HepG2 (cell line): ENCODE measurements at regions not wholly inside any gene's neighbourhood (a gene's known extent, or its start where the extent isn't known, plus 50 kb on each side); places are given as distances from the start of the nearest gene placed in this dataset.

Experiments used
- JUND ChIP-seq: sonication (generic); formaldehyde crosslinking; IDR thresholded peaks from 2 replicates; pipeline ENCODE4 v1.8.0; 2022; ENCODE audit warnings: mild to moderate bottlenecking, missing genetic modification reagents
- KLF6 ChIP-seq: IDR thresholded peaks from 2 replicates; pipeline ENCODE4 v1.8.0; 2016; ENCODE audit warnings: missing biosample characterization, missing genetic modification reagents
- MAZ ChIP-seq, 2 experiments: sonication (generic) in 1 of 2; formaldehyde crosslinking in 1 of 2; IDR thresholded peaks; 2 replicates each; pipeline versions ENCODE4 v1.5.0 to v1.6.1; 2012 to 2020; ENCODE audit warnings: low read depth in 2 of 2, mild to moderate bottlenecking in 2 of 2, borderline replicate concordance in 1 of 2, improper control_type of control experiment in 1 of 2, low read length in 1 of 2, missing genetic modification reagents in 1 of 2, moderate library complexity in 1 of 2
- SMARCC2 ChIP-seq: fragments of 450-650 bp; IDR thresholded peaks from 2 replicates; pipeline ENCODE4 v1.6.1; 2017; ENCODE audit warnings: antibody characterized with exemption, mild to moderate bottlenecking
- ZNF670 ChIP-seq: sonication (generic); formaldehyde crosslinking; IDR thresholded peaks from 2 replicates; pipeline ENCODE4 v1.8.0; 2022; ENCODE audit warnings: mild to moderate bottlenecking, missing genetic modification reagents, borderline replicate concordance
- TF ChIP-seq, protein P1 (sequence below): IDR thresholded peaks from 2 replicates; pipeline ENCODE4 v1.6.1; 2016; ENCODE audit warnings: low read depth, control low read depth
- TF ChIP-seq, protein P2 (sequence below): sonication (generic); formaldehyde crosslinking; IDR thresholded peaks from 2 replicates; pipeline ENCODE4 v1.5.0; 2020; ENCODE audit warnings: mild to moderate bottlenecking, missing genetic modification reagents, moderate library complexity
- TF ChIP-seq, protein P3 (sequence below): sonication (generic); formaldehyde crosslinking; IDR thresholded peaks from 2 replicates; pipeline ENCODE4 v1.4.0; 2020; ENCODE audit warnings: missing genetic modification reagents
- TF ChIP-seq, protein P4 (sequence below): sonication (generic); formaldehyde crosslinking; IDR thresholded peaks from 2 replicates; pipeline ENCODE4 v1.4.0; 2020; ENCODE audit warnings: missing genetic modification reagents

DNA sequence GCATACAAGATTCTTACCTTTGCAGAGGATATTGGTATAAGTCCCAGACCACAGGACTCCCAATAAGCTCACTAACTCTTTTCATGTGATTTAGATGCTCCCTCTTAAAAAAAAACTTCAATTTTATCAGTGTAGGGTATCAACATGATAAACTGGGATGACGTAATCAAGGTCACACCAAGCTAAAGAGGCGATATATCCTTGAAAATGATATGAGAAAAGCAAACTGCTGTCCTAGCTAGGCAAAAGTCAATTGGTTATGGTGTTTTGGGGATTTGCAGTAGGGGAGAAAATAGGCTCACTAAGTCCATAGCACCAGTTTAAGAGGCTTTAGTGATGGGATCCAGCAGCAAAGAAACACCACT is 354.4 kb downstream of the DIRAS2 start:
- no peak for TF ChIP-seq KLF6 (CRISPR knock-in tag)
- TF ChIP-seq, protein P1, sequence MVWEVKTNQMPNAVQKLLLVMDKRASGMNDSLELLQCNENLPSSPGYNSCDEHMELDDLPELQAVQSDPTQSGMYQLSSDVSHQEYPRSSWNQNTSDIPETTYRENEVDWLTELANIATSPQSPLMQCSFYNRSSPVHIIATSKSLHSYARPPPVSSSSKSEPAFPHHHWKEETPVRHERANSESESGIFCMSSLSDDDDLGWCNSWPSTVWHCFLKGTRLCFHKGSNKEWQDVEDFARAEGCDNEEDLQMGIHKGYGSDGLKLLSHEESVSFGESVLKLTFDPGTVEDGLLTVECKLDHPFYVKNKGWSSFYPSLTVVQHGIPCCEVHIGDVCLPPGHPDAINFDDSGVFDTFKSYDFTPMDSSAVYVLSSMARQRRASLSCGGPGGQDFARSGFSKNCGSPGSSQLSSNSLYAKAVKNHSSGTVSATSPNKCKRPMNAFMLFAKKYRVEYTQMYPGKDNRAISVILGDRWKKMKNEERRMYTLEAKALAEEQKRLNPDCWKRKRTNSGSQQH (CRISPR knock-in tag): no peak
- TF ChIP-seq, protein P2, sequence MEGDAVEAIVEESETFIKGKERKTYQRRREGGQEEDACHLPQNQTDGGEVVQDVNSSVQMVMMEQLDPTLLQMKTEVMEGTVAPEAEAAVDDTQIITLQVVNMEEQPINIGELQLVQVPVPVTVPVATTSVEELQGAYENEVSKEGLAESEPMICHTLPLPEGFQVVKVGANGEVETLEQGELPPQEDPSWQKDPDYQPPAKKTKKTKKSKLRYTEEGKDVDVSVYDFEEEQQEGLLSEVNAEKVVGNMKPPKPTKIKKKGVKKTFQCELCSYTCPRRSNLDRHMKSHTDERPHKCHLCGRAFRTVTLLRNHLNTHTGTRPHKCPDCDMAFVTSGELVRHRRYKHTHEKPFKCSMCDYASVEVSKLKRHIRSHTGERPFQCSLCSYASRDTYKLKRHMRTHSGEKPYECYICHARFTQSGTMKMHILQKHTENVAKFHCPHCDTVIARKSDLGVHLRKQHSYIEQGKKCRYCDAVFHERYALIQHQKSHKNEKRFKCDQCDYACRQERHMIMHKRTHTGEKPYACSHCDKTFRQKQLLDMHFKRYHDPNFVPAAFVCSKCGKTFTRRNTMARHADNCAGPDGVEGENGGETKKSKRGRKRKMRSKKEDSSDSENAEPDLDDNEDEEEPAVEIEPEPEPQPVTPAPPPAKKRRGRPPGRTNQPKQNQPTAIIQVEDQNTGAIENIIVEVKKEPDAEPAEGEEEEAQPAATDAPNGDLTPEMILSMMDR (CRISPR knock-in tag): no peak
- TF ChIP-seq, protein P3, sequence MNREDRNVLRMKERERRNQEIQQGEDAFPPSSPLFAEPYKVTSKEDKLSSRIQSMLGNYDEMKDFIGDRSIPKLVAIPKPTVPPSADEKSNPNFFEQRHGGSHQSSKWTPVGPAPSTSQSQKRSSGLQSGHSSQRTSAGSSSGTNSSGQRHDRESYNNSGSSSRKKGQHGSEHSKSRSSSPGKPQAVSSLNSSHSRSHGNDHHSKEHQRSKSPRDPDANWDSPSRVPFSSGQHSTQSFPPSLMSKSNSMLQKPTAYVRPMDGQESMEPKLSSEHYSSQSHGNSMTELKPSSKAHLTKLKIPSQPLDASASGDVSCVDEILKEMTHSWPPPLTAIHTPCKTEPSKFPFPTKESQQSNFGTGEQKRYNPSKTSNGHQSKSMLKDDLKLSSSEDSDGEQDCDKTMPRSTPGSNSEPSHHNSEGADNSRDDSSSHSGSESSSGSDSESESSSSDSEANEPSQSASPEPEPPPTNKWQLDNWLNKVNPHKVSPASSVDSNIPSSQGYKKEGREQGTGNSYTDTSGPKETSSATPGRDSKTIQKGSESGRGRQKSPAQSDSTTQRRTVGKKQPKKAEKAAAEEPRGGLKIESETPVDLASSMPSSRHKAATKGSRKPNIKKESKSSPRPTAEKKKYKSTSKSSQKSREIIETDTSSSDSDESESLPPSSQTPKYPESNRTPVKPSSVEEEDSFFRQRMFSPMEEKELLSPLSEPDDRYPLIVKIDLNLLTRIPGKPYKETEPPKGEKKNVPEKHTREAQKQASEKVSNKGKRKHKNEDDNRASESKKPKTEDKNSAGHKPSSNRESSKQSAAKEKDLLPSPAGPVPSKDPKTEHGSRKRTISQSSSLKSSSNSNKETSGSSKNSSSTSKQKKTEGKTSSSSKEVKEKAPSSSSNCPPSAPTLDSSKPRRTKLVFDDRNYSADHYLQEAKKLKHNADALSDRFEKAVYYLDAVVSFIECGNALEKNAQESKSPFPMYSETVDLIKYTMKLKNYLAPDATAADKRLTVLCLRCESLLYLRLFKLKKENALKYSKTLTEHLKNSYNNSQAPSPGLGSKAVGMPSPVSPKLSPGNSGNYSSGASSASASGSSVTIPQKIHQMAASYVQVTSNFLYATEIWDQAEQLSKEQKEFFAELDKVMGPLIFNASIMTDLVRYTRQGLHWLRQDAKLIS (CRISPR knock-in tag): no peak
- TF ChIP-seq, protein P4, sequence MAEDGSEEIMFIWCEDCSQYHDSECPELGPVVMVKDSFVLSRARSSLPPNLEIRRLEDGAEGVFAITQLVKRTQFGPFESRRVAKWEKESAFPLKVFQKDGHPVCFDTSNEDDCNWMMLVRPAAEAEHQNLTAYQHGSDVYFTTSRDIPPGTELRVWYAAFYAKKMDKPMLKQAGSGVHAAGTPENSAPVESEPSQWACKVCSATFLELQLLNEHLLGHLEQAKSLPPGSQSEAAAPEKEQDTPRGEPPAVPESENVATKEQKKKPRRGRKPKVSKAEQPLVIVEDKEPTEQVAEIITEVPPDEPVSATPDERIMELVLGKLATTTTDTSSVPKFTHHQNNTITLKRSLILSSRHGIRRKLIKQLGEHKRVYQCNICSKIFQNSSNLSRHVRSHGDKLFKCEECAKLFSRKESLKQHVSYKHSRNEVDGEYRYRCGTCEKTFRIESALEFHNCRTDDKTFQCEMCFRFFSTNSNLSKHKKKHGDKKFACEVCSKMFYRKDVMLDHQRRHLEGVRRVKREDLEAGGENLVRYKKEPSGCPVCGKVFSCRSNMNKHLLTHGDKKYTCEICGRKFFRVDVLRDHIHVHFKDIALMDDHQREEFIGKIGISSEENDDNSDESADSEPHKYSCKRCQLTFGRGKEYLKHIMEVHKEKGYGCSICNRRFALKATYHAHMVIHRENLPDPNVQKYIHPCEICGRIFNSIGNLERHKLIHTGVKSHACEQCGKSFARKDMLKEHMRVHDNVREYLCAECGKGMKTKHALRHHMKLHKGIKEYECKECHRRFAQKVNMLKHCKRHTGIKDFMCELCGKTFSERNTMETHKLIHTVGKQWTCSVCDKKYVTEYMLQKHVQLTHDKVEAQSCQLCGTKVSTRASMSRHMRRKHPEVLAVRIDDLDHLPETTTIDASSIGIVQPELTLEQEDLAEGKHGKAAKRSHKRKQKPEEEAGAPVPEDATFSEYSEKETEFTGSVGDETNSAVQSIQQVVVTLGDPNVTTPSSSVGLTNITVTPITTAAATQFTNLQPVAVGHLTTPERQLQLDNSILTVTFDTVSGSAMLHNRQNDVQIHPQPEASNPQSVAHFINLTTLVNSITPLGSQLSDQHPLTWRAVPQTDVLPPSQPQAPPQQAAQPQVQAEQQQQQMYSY: no peak
- no peak for TF ChIP-seq MAZ (IDR thresholded peaks at IDR 0.05; ENCODE audit: borderline replicate concordance, low read depth, low read length)
- no peak for TF ChIP-seq MAZ (CRISPR knock-in tag; IDR thresholded peaks at IDR 0.05; ENCODE audit: low read depth)
- no peak for TF ChIP-seq JUND
- TF ChIP-seq SMARCC2: no peak
- no peak for TF ChIP-seq ZNF670 (CRISPR knock-in tag)
